Left ventricle myocardium inferior (tissue), 1 donor: ENCODE measurements at regions not wholly inside any gene's neighbourhood (a gene's known extent, or its start where the extent isn't known, plus 50 kb on each side); places are given as distances from the start of the nearest gene placed in this dataset.

Experiments used
- DNase-seq: peaks from one replicate; pipeline ENCODE4 v3.0.0-alpha.2; 2020
- H3K27ac ChIP-seq: fragments of 200-600 bp; replicated peaks from 2 replicates; pipeline ENCODE4 v1.8.0; 2021
- H3K27me3 ChIP-seq: fragments of 200-600 bp; 2 replicates; pipeline ENCODE4 v1.8.0; 2021; ENCODE audit warnings: low read depth
- H3K36me3 ChIP-seq: fragments of 200-600 bp; 2 replicates; pipeline ENCODE4 v1.8.0; 2021
- H3K4me1 ChIP-seq: fragments of 200-600 bp; 2 replicates; pipeline ENCODE4 v1.8.0; 2021
- H3K4me3 ChIP-seq: fragments of 200-600 bp; 2 replicates; pipeline ENCODE4 v1.8.0; 2021; ENCODE audit warnings: mild to moderate bottlenecking, moderate library complexity
- H3K9me3 ChIP-seq: fragments of 200-600 bp; replicated peaks from 2 replicates; pipeline ENCODE4 v1.8.0; 2021
- intact Hi-C: fragments of 100-400 bp; cut with micrococcal nuclease; formaldehyde crosslinking; loops from one replicate; pipeline ENCODE4 v1.11.0; 2022
- TF ChIP-seq, protein P1 (sequence below): fragments of 200-600 bp; IDR thresholded peaks from 2 replicates; pipeline ENCODE4 v1.8.0; 2021; ENCODE audit warnings: antibody characterized with exemption, mild to moderate bottlenecking, borderline replicate concordance
- donor health status: DM: no; HTN: yes; CAD: no; lungs with severe emphysema.

GRCh38 chr2:7237466-7237865, 320.3 kb downstream of the RNF144A start:
- H3K4me3 ChIP-seq = no peak overlapping the region
- H3K4me1 ChIP-seq = no peaks in the 10 kb centered on the region
- no peaks in the 10 kb centered on the region for H3K36me3 ChIP-seq
- TF ChIP-seq, protein P1, sequence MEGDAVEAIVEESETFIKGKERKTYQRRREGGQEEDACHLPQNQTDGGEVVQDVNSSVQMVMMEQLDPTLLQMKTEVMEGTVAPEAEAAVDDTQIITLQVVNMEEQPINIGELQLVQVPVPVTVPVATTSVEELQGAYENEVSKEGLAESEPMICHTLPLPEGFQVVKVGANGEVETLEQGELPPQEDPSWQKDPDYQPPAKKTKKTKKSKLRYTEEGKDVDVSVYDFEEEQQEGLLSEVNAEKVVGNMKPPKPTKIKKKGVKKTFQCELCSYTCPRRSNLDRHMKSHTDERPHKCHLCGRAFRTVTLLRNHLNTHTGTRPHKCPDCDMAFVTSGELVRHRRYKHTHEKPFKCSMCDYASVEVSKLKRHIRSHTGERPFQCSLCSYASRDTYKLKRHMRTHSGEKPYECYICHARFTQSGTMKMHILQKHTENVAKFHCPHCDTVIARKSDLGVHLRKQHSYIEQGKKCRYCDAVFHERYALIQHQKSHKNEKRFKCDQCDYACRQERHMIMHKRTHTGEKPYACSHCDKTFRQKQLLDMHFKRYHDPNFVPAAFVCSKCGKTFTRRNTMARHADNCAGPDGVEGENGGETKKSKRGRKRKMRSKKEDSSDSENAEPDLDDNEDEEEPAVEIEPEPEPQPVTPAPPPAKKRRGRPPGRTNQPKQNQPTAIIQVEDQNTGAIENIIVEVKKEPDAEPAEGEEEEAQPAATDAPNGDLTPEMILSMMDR = no peak
- no peaks in the 10 kb centered on the region for H3K27me3 ChIP-seq
- no peaks in the 10 kb centered on the region for H3K9me3 ChIP-seq
- intact Hi-C loops = no loop called here
- H3K27ac ChIP-seq = no peak overlapping the region
- no peak for DNase-seq

GRCh38 chr2:7239078-7239477, 321.9 kb downstream of the RNF144A start:
- Histone ChIP-seq H3K9me3 (no peaks in the 10 kb centered on the region), H3K27me3 (no peaks in the 10 kb centered on the region), H3K27ac (no peak overlapping the region), H3K36me3 (no peaks in the 10 kb centered on the region), H3K4me3 (no peak overlapping the region), H3K4me1 (no peaks in the 10 kb centered on the region)
- no peak for DNase-seq
- TF ChIP-seq, protein P1 = no peak
- intact Hi-C loops = no loop called here

DNA sequence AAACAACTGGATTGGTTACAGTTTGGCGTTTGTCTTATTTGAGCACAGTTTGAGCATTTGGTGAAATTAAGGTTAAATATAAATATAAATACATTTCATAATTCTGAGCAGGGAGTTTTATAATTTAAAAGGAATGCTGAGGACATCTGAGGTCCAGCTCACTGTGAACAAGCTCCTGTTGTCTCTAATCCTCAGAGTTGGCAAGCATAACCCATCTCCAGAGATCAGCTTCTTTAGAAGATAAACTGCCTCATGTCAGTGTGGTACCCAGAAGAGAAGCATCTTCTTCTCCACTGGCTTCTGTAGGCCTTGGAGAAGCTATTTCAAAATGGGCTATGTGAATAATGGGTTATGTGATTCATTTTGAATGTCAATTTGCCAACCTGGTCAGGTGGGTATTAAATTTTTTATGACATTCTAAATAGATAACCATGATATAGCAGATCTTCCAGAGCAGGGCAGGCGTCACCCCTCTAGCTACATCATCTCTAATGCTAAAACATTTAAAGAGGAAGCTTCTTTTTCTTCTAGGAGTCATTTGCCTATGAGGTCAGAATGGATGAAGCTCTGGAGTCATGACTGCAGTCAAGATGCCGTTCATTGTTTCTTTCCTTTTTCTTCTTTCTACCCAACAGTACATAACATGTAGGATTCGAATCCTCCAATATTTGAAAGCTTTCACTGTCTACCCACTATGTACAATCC, 324.0 kb downstream of the RNF144A start:
- no peaks in the 10 kb centered on the region for H3K4me1 ChIP-seq
- no peaks in the 10 kb centered on the region for H3K36me3 ChIP-seq
- TF ChIP-seq, protein P1 = no peak
- no peak for DNase-seq
- no peak overlapping the region for H3K27ac ChIP-seq
- H3K4me3 ChIP-seq = no peak overlapping the region
- intact Hi-C loops = no loop called here
- H3K27me3 ChIP-seq = peaks cover 3% of the 10 kb centered on the region
- no peaks in the 10 kb centered on the region for H3K9me3 ChIP-seq

- Histone ChIP-seq H3K4me3 (no peak overlapping the region), H3K9me3 (no peaks in the 10 kb centered on the region), H3K36me3 (no peaks in the 10 kb centered on the region), H3K4me1 (no peaks in the 10 kb centered on the region), H3K27ac (no peak overlapping the region), H3K27me3 (peaks cover 3% of the 10 kb centered on the region)
- no peak for DNase-seq
- intact Hi-C loops = no loop called here
- TF ChIP-seq, protein P1 = no peak
These were observed 325.1 kb downstream of the RNF144A start for GRCh38 chr2:7242189-7242867.

- Histone ChIP-seq H3K4me3 (no peak overlapping the region), H3K4me1 (no peaks in the 10 kb centered on the region), H3K27ac (no peak overlapping the region), H3K27me3 (peaks cover 3% of the 10 kb centered on the region), H3K9me3 (no peaks in the 10 kb centered on the region), H3K36me3 (no peaks in the 10 kb centered on the region)
- TF ChIP-seq, protein P1 = no peak
- intact Hi-C loops = no loop called here
- DNase-seq = no peak
These were observed 326.1 kb downstream of the RNF144A start for GRCh38 chr2:7243276-7243675.
